Transverse colon (tissue), 3 donors: ENCODE measurements at regions not wholly inside any gene's neighbourhood (a gene's known extent, or its start where the extent isn't known, plus 50 kb on each side); places are given as distances from the start of the nearest gene placed in this dataset.

Experiments
- POLR2A ChIP-seq: fragments of 450-650 bp; IDR thresholded peaks from one replicate; pipeline ENCODE4 v1.6.1; 2016; ENCODE audit warnings: antibody characterized with exemption, mild to moderate bottlenecking, moderate library complexity
- TF ChIP-seq, protein P1 (sequence below), 5 experiments: fragments of 200-600 bp in 3 of 5; fragments of 450-650 bp in 2 of 5; sonication (generic) in 3 of 5; IDR thresholded peaks; 1 replicate in 2 of 5; 2 replicates in 3 of 5; pipeline ENCODE4 v1.5.1; 2016 to 2017; ENCODE audit warnings: antibody characterized with exemption in 5 of 5, inconsistent platforms in 3 of 5, mild to moderate bottlenecking in 2 of 5, moderate library complexity in 1 of 5

DNA sequence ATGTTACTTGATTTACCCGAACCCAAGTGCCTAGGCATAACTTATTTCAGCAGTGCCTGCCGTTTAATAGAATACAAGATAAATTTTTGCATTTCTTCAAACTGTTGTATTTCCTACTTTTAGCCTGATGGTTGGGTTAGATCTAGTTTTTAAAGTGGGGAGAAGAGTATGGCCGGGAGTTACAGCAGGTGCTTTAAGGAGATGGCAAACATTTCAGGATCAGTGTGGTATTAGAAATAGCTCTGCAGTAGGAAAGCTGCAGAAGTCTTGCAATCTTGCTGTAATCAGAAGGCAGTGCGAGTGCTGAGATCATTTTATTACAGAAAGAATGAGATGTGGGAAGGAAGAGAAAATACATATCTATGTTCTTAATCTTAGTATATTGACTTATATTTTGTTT, 977.8 kb upstream of the TENM3 start:
- TF ChIP-seq POLR2A: no peak
- TF ChIP-seq, protein P1, sequence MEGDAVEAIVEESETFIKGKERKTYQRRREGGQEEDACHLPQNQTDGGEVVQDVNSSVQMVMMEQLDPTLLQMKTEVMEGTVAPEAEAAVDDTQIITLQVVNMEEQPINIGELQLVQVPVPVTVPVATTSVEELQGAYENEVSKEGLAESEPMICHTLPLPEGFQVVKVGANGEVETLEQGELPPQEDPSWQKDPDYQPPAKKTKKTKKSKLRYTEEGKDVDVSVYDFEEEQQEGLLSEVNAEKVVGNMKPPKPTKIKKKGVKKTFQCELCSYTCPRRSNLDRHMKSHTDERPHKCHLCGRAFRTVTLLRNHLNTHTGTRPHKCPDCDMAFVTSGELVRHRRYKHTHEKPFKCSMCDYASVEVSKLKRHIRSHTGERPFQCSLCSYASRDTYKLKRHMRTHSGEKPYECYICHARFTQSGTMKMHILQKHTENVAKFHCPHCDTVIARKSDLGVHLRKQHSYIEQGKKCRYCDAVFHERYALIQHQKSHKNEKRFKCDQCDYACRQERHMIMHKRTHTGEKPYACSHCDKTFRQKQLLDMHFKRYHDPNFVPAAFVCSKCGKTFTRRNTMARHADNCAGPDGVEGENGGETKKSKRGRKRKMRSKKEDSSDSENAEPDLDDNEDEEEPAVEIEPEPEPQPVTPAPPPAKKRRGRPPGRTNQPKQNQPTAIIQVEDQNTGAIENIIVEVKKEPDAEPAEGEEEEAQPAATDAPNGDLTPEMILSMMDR (IDR thresholded peaks at IDR 0.05): no peak
